Liver (tissue), 3 donors: ENCODE measurements at regions not wholly inside any gene's neighbourhood (a gene's known extent, or its start where the extent isn't known, plus 50 kb on each side); places are given as distances from the start of the nearest gene placed in this dataset.

Experiments
- ATF3 ChIP-seq: IDR thresholded peaks from 2 replicates; pipeline ENCODE4 v1.6.1; 2016; ENCODE audit warnings: antibody characterized with exemption
- CTCF ChIP-seq: fragments of 150-350 bp; IDR thresholded peaks from 2 replicates; pipeline ENCODE4 v1.5.1; 2017; ENCODE audit warnings: improper control_type of control experiment, low read depth, low read length; ENCODE audit not compliant: missing input control
- GABPA ChIP-seq, 2 donors: IDR thresholded peaks in 1 of 2; conservative IDR thresholded peaks in 1 of 2; 2 replicates each; pipeline ENCODE4 v1.6.1; 2016; ENCODE audit warnings: antibody characterized with exemption in 2 of 2, mild to moderate bottlenecking in 1 of 2, moderate library complexity in 1 of 2
- JUND ChIP-seq, 2 donors: IDR thresholded peaks; 2 replicates each; pipeline ENCODE4 v1.6.1; 2016; ENCODE audit warnings: antibody characterized with exemption in 2 of 2
- MAX ChIP-seq: IDR thresholded peaks from 2 replicates; pipeline ENCODE4 v1.6.1; 2016; ENCODE audit warnings: antibody characterized with exemption
- NR2F2 ChIP-seq: IDR thresholded peaks from 2 replicates; pipeline ENCODE4 v1.6.1; 2016; ENCODE audit warnings: antibody characterized with exemption
- RAD21 ChIP-seq, 2 donors: IDR thresholded peaks; 2 replicates each; pipeline ENCODE4 v1.6.1; 2016; ENCODE audit warnings: antibody characterized with exemption in 2 of 2, mild to moderate bottlenecking in 2 of 2
- TAF1 ChIP-seq: conservative IDR thresholded peaks from 2 replicates; pipeline ENCODE4 v1.6.1; 2016; ENCODE audit warnings: antibody characterized with exemption, mild to moderate bottlenecking
- YY1 ChIP-seq: IDR thresholded peaks from 2 replicates; pipeline ENCODE4 v1.6.1; 2016; ENCODE audit warnings: antibody characterized with exemption, mild to moderate bottlenecking
- donor health status: healthy.
- donor health status: healthy.

GRCh38 chr7:27420702-27421101, 178.1 kb downstream of the EVX1 start:
- no peak for TF ChIP-seq CTCF
- TF ChIP-seq RAD21 (IDR thresholded peaks at IDR 0.05), result no peak
- TF ChIP-seq ATF3, result no peak
- no peak for TF ChIP-seq TAF1
- TF ChIP-seq MAX, result no peak
- no peak for TF ChIP-seq GABPA (IDR thresholded peaks at IDR 0.05 in 1 of 2, conservative IDR thresholded peaks at IDR 0.05 in 1 of 2)
- TF ChIP-seq JUND (IDR thresholded peaks at IDR 0.05), result no peak
- no peak for TF ChIP-seq YY1
- no peak for TF ChIP-seq NR2F2
